Activated CD8-positive, alpha-beta memory T cell treated with anti-CD3 and anti-CD28 coated beads for 4 hours (primary cell): ENCODE measurements at regions not wholly inside any gene's neighbourhood (a gene's known extent, or its start where the extent isn't known, plus 50 kb on each side); places are given as distances from the start of the nearest gene placed in this dataset.

ENCODE experiments used
- DNase-seq, 2 donors: peaks; one replicate each; pipeline ENCODE4 v3.0.0-alpha.2; 2020; ENCODE audit warnings: low read depth in 2 of 2

DNA sequence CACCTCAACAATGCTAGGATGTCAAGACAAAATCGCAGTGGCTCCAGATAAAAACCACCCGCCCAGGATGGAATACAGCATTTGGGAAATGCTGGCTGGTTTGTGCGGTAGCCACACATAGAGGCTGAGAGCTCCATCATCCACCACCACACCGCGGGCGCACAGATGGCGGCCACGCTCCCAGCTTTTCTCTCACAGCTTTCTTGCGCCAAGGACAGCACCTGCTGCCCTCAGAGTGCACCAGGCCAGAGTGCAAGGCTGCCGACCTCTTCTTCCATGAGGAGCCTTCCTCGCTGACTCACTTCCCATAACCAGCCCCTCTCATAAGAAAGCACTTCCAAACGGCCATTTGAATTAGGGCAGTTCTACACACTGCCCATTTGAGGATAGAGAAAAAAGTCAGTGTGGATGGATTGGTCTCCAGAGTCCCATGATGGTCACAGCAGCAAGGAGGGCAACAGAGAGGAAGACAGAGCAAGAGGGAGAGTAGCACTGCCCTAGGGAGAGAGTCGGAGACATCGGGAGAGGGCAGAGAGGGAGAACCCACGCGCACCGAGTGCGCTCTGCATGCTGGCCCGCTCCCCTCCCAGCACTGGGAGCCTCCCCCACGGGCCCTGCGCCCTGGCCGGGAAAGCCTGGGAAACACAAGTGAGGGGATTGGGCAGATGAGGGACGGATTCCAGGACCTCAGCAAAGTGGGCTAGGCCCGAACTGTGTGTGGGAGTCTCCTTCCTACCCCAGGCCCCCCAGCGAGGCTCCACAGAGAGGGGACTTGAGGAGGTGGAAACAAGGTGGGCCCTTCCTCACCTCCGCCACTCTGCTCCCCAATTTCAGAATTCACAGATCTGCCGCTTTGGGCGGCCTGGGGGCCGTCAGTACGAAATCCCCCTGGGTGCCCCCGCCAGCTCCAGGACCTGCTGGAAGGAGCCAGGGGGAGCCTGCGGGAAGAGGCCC, 156.9 kb downstream of the USP12 start:
- no peak for DNase-seq

DNA sequence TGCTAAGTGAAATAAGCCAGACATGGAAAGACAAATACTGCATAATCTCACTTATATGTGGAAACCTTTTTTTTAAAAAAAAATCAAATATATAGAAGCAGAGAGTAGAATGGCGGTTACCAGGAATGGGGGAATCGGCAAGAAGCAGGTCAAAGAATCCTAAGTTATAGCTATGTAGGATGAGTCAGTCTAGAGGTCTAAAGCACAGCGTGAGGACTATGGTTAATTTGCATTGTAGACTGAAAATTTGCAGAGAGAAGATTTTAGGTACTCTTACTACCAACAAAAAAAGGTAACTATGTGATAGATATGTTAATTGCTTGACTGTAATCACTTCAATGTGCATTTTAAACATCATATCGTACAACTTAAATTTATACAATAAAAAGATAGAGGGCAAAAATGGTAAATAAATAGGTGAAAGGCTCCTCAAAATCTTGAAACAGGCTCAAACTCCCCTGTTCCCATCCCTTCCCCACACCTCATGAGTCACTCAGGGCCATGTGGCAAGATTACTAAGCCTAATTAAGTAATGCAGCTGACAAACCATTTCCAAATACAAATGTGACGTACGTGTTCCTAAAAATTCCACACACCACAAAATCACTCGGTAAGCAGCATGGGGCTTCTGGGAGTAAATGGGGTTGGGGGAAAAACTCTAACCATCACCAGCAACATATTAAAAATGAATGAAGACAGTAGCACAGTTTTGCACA, 159.0 kb downstream of the USP12 start:
- DNase-seq: no peak

DNA sequence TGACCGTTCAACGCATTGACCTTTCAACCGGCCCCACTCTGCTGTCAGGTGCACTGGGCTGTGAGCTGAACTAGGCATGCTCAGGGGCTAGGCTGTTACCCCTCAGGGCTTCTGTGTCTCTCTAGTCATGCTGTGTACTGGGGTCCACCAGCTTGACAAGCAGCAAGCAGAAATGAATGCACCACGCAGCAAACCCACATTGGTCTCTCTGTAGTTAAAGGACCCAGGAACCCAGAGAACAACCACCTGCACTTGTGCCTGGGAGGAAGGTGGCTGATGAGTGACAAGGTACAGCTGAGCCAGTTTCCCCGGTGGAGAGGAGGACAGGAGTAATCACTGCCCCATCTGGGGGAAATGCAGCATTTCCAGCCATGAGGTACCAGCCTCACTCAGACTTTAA, 159.9 kb downstream of the USP12 start:
- no peak for DNase-seq

DNA sequence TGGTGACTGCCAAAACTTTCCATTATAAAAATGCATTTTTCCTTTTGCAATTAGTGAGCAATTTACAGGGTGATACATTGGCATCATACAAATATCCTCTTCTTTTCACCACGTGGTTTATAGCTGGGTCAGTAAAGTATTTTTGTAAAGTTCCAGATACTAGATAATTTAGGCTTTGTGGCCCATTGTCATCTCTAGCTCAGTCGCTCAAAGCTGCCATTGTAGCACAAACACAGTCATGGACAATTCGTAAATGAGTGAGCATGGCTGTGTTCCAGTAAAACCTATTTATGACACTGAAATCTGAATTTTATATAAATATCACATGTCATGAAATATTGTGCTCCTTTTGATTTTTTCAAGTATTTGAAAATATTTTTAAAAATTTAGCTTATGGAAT, 162.9 kb downstream of the USP12 start:
- no peak for DNase-seq

DNA sequence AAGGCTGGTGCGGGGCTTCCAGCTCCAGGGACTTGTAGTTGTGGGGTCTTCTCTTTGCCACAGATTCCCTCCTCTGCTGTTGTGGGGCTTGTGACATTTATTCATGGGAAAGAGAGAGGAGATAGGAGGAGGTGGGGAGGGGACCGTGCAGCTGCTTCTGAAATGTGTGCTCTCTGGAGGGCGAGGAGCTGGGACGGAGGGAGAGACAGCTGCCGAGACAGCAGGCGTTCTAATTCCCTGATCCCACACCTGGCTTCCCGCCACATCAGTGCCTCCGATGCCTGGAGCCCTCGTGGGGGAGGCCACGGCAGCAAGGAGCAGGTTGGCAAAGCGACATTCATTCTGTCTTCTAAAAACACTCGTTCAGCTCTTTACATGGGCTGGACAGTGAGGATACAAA, 164.4 kb downstream of the USP12 start:
- DNase-seq: no peak

DNA sequence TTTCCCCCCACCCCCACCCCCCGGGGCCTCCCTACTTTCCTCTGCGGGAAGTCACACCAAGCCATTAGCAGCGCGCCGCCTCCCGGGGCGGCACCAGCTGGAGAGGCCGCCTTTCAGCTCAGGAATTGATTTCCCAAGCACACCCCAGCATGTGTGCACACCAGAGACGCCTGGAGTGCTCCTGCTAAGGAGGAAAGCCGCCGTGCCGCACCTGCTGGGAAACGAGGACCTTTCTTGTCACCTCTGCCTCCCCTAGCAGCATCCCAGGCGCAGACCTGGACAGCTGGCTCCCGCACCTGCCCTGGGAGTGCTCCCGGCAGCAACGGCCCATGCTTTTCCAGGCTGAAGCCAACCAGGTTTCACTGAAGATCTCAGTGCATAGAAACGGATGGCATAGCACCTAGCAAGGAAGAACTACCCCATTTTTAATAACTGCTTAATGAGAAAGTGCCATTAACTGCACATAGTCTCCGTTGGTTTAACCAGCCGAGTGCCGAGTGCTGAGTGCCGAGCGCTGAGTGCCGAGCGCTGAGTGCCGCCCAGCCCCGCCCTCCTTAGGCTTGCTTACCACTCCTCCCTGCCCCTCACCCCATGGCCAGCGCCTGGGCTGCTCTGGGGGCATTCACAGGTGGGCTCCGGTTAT, 165.0 kb downstream of the USP12 start:
- no peak for DNase-seq

DNA sequence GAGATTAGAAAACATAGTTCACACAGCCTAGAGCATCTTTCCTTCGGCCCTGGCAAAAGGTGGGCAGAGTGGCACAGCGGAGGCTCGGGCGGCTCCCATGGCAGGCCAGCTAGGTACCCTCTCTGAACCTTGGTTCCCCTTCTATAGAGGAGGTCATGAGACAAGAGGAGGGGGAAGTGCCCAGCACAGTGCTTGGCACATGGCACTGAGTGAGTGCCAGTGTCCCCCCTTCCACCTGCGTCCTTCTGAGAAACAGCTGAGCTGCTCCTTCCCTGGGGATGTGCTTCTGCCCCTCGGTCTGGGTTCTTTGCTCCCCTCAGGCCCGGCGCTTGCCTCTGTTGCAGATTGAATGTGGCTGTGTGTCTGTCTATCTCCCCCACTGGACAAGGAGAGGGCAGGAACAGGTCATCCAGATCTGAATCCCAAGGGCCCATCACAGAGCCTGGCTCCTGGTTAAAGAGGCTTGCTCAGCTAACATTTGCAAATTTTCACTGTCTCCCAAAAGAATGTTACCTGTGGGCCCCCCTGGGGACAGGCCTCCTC, 165.6 kb downstream of the USP12 start:
- DNase-seq: no peak

DNA sequence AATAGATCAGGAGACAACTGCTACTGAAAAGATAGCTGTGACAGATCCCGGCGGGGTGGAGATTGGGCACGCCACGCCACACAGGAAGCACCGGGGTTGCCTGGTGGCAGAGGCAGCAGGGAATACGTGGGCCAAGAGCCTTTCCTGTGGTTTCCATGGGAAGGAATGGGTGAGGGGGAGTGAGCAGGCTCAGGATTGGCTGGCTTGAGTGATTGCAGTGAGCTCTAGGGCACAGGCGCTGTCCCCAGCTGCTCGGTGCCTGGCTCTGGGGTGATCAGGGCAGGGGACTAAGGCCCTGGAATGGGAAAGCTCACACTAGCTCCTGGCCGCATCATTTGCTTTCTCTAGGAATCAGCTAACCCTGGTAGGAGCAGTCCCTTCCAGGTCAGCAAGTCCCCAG, 166.1 kb downstream of the USP12 start:
- no peak for DNase-seq

DNA sequence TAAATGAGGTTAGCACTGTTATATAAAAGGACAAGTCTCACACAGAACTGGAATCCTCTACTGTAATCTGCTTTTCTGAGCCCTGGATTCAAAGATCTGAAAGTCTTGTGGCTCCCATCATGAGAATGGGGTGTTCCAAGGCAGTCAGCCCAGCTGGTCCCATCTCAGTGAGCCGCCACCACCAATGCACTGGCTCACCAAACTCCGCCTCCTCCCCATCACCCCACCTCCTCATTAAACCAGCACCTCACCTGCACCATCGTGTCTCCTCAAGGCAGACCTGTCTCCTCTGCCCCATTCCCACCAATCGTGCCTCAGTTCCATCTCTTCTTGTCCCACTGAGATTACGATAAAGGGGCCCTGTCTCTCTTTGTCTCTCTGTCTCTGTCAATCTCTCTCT, 166.7 kb downstream of the USP12 start:
- DNase-seq: no peak

DNA sequence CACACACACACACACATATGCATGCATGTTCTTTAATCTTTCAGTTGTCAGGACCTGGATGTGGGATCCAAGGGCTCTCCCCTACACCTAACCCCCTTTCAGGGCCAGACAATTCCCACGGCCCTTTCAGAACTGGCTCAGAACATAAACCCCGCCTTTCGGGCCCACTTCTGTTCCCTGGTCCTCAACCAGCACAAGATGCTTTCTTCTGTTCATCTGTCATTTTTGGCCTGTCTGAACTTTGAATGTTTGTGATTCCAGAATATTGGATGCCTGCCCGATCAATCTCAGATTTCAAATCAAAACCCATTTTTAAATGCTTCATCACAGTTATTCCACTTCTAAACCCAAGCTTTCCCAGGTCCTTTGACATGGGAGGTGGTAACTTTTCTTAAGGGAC, 167.3 kb downstream of the USP12 start:
- no peak for DNase-seq

DNA sequence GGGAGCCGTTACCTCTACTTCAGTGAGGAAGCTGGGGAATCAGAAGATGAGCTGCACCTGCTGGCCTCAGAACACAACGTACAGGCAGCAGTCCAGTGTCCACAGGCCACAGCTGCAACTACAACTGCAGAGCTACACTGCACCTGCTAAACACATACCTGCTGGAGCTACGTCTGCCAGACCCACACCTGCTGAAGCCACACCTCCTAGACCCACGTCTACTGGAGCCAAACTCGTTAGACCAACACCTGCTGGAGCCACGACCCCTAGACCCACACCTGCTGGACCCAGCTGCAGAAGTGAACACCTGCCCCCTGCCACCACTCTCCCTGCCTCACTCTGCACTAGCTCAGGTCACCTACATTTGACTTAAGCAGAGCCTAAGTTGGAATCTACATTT, 169.9 kb downstream of the USP12 start:
- DNase-seq: no peak

DNA sequence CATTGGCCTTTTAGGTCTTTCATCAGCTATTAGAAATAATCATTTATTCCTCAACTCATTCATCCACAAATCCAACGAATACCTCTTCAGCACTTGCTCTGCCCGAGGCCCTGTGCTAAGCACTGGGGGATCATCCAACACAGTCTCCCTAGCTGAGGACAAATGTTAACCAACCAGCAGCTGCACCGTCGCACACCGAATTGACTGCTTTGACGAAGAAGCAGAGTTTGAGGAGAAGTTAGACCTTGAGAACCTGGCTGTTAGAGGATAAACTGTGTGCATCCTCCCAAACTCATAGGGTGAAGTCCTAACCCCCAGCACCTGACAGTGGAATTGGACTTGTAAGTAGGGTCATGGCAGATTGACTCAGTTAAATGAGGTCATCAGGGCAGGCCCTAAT, 170.9 kb downstream of the USP12 start:
- DNase-seq: no peak

DNA sequence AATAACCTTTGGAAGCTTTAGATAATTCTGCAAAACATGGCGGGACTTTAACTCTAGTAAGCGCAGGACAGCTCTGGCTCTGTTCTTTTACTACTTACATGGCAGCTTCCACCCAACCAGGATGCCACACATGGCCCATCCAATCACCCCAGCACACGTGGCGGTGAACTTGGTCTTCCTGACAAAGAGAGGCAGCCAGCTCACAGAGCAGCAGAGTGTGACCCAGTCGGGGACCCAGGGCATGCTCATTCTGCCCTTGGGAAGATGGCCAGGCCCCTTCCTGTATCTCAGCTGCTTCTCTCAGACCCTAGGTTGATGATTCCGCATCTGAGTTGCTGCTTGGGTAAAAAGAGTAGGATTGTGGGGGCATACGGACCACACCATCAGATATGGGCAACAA, 172.1 kb downstream of the USP12 start:
- DNase-seq: no peak

DNA sequence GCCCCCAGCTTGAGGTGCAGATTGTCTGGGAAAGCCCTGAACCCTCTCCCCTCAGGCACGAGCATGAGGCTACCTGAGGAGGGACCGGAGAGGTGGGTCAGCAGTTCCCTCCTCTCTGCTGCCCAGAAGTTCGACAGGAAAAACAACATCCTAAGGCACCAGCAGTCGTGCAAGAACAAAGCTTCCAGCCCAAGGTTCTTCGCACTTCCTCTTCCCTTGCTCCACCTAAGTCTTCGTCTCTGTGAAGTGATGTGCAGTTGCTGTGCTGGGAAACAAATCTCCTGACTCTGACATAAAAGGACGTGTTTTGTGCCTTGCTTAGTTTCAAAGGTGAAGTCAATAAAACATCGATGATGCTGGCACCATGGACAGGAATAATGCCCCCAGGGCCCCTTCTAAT, 173.3 kb downstream of the USP12 start:
- DNase-seq: no peak

DNA sequence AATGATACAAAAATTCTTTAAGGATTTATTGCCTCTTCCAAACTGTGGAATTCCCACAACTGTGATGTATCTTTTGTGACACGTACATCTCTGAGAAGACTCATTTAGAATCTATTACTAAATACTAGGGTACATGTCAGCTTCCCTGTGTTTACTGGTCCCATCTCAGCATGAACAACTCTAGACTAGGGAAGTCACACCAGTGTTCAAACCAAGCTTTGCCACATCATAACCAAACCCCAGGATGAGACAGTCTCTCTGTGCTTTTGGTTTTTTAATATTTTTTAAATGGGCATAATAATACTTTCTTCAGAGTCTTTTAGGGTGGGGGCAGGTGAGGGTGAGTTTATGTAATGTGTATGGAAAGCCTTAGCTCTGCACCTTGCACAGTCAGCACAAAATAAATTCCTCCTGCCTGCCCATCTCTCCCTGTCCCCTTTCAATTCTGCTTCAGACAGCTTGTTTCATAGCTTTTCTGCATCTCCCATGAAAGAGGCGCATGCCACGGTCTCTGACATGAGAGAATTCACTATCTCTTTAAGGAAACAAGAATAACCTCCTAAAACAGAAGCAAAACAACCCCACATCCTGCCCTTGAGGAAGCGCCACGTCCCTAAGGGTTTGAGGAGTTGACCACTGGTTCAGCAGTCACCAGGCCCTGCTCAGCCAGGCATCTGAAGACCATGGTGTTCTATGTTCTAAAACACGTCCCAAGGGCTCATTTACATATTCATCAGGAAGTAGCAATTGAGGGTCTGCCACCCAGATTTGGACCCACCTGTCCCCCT, 174.5 kb downstream of the USP12 start:
- DNase-seq: no peak

DNA sequence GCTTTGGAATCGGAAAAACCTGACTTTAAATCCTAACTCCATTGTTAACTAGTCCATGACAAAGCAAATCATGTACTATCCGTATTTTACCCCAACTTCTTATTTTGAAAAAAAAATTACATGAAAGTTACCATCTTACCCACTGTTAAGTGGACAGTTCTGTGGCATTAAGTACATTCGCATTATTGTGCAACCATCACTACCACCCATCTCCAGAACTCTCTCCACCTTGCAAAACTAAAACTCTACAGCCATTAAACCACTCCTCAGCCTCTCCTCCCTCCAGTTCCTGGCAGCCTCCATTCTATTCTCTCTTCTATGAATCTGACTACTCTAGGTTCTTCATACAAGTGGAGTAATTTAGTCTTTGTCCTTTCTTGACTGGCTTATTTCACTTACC, 176.5 kb downstream of the USP12 start:
- DNase-seq: no peak

DNA sequence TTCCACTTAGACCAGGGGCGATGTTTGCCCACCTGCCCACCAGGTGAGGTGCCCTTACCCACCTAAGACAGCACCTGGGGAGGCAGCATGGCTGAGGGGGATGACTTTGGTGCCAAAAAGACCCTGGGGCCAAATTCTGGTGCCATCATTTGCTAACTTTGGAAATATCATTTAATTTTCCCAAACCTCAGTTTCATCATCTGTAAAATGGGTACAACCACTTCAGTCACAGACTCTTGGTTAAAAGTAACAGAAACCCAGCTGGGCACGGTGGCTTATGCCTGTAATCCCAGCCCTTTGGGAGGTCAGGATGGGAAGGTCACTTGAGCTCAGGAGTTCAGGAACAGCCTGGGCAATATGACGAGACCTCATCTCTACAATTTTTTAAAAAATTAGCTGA, 177.8 kb downstream of the USP12 start:
- DNase-seq: no peak

DNA sequence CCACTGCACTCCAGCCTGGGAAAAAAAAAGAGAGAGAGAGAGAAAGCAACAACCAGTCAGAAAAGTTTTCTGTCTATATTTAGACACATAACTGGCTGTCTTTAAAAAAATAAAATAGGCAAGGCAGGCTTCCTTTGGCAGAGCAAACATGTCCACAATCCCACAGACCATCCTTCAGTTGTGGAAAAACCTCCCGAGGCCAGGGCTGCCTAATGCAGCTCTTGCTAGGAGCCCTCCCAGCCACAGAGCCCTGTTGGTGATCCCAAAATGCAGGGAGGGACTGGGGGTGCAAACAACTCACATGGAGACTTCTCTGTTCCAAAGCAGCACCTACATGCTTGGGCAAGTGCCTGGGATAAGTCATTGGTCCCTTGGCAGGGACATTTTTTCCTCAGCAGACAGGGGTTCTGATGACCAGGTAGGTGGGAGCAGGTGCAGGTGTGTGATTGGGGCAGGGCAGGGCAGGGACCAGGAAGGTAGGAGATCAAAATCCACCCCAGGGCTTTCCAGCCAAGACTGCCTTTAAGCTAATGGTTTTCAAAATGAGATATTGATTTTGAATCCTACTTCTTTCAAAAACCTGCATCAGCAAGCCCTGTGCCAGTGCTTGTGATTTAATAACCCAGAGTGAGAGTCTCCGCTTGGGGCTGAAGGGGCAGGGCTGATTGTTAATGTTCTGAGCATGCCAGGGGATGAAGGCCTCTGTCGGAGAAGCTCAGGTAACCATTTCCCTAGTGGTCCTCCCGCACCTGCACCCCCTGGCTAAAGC, 178.5 kb downstream of the USP12 start:
- no peak for DNase-seq

DNA sequence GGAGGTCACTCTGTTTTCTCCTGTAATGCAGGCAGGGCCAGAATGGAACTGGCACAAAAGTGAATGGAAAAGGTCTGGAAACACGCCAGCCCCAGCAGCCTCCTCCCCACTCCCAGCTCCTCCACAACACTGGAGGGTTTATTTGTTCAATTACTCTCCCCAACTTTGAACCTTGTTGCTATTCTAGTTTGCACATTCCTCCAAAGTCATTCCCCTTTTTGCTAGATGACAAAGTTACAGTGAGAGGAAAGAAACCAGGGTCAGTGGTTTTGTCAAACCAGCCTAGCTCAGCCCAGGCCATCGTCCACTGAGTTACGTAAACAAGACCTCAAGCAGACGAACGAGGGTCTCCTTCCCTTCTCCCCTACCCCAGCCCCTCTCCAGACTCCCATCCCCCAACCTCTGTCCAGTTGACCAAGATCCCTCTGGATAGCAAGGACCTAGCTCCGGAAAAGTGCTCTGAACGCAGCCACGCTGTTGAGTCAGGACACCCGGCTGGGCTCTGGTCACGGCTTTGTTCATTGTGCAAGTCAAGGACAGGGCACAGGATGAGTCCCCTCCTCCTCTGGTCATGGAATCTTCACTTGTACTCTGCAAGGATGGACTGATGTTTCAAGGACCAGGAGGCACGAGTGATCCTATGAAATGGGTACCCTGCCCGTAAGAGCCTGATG, 180.0 kb downstream of the USP12 start:
- no peak for DNase-seq

DNA sequence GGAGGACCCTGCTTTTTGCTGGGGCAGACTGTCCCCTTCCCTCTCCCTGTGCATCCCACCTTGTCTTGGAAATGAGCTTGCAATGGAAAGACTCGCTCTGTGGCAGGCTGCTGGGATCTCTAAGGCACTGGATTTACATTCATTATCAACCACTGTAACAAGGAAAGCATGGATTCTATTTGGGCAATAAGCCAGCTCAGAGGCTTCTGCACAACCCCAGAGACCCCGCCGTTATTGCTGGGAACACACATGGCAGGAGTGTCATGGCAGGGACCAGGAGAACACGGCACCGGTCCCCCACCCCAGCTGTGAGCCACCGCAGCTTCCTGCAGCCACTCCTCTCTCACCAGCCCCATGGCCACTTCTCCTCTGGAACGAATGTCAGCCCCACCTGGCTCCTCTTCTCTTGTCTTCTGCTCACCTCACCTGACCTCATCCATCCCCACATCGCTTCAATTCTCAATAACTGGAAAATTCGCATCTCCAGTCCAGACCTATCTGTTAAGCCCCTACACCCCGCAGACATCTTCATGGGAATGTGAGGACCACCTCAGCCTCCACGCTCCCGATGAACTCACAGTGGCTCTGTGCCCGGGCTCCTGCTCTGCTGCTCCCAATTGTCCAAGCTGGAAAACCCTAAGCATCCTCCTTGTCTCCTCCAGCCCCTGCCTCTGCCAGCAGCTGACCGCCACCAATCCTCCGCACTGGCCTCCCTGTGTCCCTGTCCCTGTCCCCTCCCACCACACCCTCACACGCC, 181.5 kb downstream of the USP12 start:
- DNase-seq: no peak
